ENCODE measurements at regions not wholly inside any gene's neighbourhood (a gene's known extent, or its start where the extent isn't known, plus 50 kb on each side); places are given as distances from the start of the nearest gene placed in this dataset.

DNA sequence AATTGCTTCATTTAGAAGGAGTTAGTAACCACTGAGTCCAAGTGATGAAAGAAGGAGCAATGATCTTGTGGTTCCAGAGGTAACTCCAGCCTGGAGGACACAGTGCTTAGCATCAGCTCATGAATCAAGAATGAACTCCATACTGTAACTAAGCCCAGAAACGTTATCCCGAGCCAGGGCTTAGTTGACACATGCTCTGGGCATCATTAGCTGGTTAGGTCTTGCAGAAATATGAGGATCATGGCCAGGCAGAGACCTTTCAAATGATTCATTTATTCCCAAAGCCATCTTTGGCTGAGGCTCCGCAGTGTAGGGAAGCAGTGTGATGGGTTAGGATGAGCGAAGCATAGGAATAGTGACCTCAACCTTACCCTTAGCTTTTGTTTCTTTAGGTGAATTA lies 277.4 kb downstream of the FAM76B start:
- Histone ChIP-seq H2BK5ac (ENCODE audit: low read depth, low read length) (no peak overlapping the region), H3K27me3 (replicated peaks in 1 of 4; ENCODE audit: control insufficient read depth in 3 of 4, extremely low read depth in 1 of 4, insufficient read depth in 3 of 4, low read length in 3 of 4) (peaks cover 0 to 1% (median 0%) of the 10 kb centered on the region in 4 experiments; a peak in 1 of 7 replicates), H2BK120ac (replicated peaks; ENCODE audit: low read depth, low read length) (no peak overlapping the region), H3K79me1 (ENCODE audit: low read depth, low read length) (no peaks in the 10 kb centered on the region), H4K5ac (ENCODE audit: insufficient read length, low read depth, low read length) (no peak overlapping the region), H3K14ac (ENCODE audit: insufficient read length) (no peak overlapping the region), H3K23me2 (ENCODE audit: low read depth, low read length) (no peaks in the 10 kb centered on the region), H2AK5ac (ENCODE audit: low read depth, low read length) (no peak overlapping the region), H4K91ac (replicated peaks; ENCODE audit: insufficient read length, low read length) (no peak overlapping the region), H2BK20ac (ENCODE audit: low read length) (no peak overlapping the region), H2BK15ac (ENCODE audit: low read length) (no peak overlapping the region), H3K4me3 (ENCODE audit: extremely low read depth in 1 of 4, insufficient read depth in 2 of 4, low read depth in 3 of 4, low read length in 4 of 4) (no peak overlapping the region), H3K4me2 (ENCODE audit: insufficient read depth in 1 of 2, low read depth in 2 of 2, low read length in 2 of 2) (no peak overlapping the region), H4K20me1 (replicated peaks in 1 of 2; ENCODE audit: control insufficient read depth in 1 of 2, insufficient read depth in 2 of 2, low read length in 2 of 2) (no peaks in the 10 kb centered on the region), H3K27ac (ENCODE audit: low read depth, low read length) (no peak overlapping the region), H3K18ac (ENCODE audit: extremely low read depth, low read length) (no peak overlapping the region), H3K56ac (replicated peaks; ENCODE audit: insufficient read length, low read depth, low read length) (no peak overlapping the region), H2BK12ac (ENCODE audit: low read depth, low read length) (no peak overlapping the region), H3K9ac (replicated peaks in 1 of 4; ENCODE audit: extremely low read depth in 1 of 4, low read depth in 3 of 4, low read length in 3 of 4) (no peak overlapping the region), H4K8ac (ENCODE audit: extremely low read depth, insufficient read depth, low read length) (no peak overlapping the region), H3K36me3 (ENCODE audit: control insufficient read depth in 2 of 4, insufficient read depth in 4 of 4, low read length in 3 of 4) (no peaks in the 10 kb centered on the region), H2AFZ (ENCODE audit: low read length) (no peak overlapping the region), H3K79me2 (ENCODE audit: control insufficient read depth in 1 of 2, insufficient read depth in 2 of 2, low read length in 2 of 2) (no peaks in the 10 kb centered on the region), H3K9me3 (ENCODE audit: insufficient read depth in 2 of 2, low read depth in 1 of 2, low read length in 1 of 2) (no peaks in the 10 kb centered on the region), H3K23ac (ENCODE audit: insufficient read length) (no peak overlapping the region), H3K4me1 (replicated peaks in 1 of 4; ENCODE audit: control insufficient read depth in 3 of 4, insufficient read depth in 4 of 4, low read length in 3 of 4) (no peaks in the 10 kb centered on the region), H3K4ac (replicated peaks; ENCODE audit: insufficient read length, low read depth, low read length) (no peak overlapping the region)
- FAIRE-seq (no peak), DNase-seq (ENCODE audit: low read depth in 1 of 2, low spot score in 2 of 2) (no peak)
- ChIA-PET CTCF (ENCODE audit: partially characterized antibody) (interaction anchor here (0.7 to 1.6 kb wide), 7 partner anchors 10 to 360 kb away, joined by 3 to 6 read pairs (median 4); no protein-coding TSS in a partner anchor), POLR2A (ENCODE audit: partially characterized antibody) (no interaction called here)
- TF ChIP-seq HDAC6 (IDR thresholded peaks at IDR 0.05; ENCODE audit: low read depth, low read length) (no peak), SIRT6 (IDR thresholded peaks at IDR 0.05; ENCODE audit: low read length) (no peak), TBP (IDR thresholded peaks at IDR 0.05; ENCODE audit: low read depth, low read length) (no peak)
- WGBS, 2 experiments (ENCODE audit: extremely low coverage in 1 of 2, insufficient coverage in 1 of 2, insufficient read length in 1 of 2, insufficient replicate concordance in 2 of 2, low coverage in 1 of 2, low lambda C conversion rate in 2 of 2, missing lambda C conversion rate in 1 of 2), result 90% methylated on average over 4 of the region's 4 CpGs; no CpG with 5 or more reads in 1 of the 2 experiments
